Left ventricle myocardium inferior (tissue), 1 donor: ENCODE measurements at regions not wholly inside any gene's neighbourhood (a gene's known extent, or its start where the extent isn't known, plus 50 kb on each side); places are given as distances from the start of the nearest gene placed in this dataset.

ENCODE experiments used
- DNase-seq: peaks from one replicate; pipeline ENCODE4 v3.0.0-alpha.2; 2020
- H3K27ac ChIP-seq: fragments of 200-600 bp; replicated peaks from 2 replicates; pipeline ENCODE4 v1.8.0; 2021
- H3K27me3 ChIP-seq: fragments of 200-600 bp; 2 replicates; pipeline ENCODE4 v1.8.0; 2021; ENCODE audit warnings: low read depth
- H3K36me3 ChIP-seq: fragments of 200-600 bp; 2 replicates; pipeline ENCODE4 v1.8.0; 2021
- H3K4me1 ChIP-seq: fragments of 200-600 bp; 2 replicates; pipeline ENCODE4 v1.8.0; 2021
- H3K4me3 ChIP-seq: fragments of 200-600 bp; 2 replicates; pipeline ENCODE4 v1.8.0; 2021; ENCODE audit warnings: mild to moderate bottlenecking, moderate library complexity
- H3K9me3 ChIP-seq: fragments of 200-600 bp; replicated peaks from 2 replicates; pipeline ENCODE4 v1.8.0; 2021
- intact Hi-C: fragments of 100-400 bp; cut with micrococcal nuclease; formaldehyde crosslinking; loops from one replicate; pipeline ENCODE4 v1.11.0; 2022
- TF ChIP-seq, protein P1 (sequence below): fragments of 200-600 bp; IDR thresholded peaks from 2 replicates; pipeline ENCODE4 v1.8.0; 2021; ENCODE audit warnings: antibody characterized with exemption, mild to moderate bottlenecking, borderline replicate concordance
- donor health status: DM: no; HTN: yes; CAD: no; lungs with severe emphysema.

DNA sequence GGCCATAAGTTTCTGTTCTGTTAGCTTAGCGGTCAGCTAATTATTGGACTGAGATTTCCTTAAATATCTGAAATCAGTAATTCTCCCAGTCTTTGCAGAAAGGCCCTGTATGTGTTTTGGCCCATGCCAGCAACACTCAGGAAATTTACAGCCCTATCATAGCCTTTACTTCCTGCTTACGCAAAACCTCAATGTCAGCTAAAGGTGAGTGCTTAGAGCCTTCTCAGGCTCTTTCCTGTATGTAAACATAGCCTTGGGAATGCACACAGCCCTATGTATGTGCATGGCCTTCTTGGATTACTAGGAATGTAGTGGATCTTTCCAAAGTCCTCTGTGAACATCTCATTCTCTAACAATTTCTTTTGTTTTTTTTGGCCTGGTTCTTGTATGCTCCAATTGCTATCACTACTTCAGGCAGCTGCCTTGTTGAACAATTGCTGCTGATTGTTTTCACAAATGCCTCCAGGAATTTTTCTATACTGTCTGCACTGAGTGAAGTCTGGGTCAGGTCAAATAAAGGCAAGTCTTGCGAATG, 200.0 kb downstream of the PPP1R2C start:
- H3K4me3 ChIP-seq = no peak overlapping the region
- TF ChIP-seq, protein P1, sequence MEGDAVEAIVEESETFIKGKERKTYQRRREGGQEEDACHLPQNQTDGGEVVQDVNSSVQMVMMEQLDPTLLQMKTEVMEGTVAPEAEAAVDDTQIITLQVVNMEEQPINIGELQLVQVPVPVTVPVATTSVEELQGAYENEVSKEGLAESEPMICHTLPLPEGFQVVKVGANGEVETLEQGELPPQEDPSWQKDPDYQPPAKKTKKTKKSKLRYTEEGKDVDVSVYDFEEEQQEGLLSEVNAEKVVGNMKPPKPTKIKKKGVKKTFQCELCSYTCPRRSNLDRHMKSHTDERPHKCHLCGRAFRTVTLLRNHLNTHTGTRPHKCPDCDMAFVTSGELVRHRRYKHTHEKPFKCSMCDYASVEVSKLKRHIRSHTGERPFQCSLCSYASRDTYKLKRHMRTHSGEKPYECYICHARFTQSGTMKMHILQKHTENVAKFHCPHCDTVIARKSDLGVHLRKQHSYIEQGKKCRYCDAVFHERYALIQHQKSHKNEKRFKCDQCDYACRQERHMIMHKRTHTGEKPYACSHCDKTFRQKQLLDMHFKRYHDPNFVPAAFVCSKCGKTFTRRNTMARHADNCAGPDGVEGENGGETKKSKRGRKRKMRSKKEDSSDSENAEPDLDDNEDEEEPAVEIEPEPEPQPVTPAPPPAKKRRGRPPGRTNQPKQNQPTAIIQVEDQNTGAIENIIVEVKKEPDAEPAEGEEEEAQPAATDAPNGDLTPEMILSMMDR = no peak
- no peak overlapping the region for H3K27ac ChIP-seq
- H3K36me3 ChIP-seq = no peaks in the 10 kb centered on the region
- intact Hi-C loops = no loop called here
- no peaks in the 10 kb centered on the region for H3K9me3 ChIP-seq
- no peaks in the 10 kb centered on the region for H3K27me3 ChIP-seq
- H3K4me1 ChIP-seq = no peaks in the 10 kb centered on the region
- DNase-seq = no peak

DNA sequence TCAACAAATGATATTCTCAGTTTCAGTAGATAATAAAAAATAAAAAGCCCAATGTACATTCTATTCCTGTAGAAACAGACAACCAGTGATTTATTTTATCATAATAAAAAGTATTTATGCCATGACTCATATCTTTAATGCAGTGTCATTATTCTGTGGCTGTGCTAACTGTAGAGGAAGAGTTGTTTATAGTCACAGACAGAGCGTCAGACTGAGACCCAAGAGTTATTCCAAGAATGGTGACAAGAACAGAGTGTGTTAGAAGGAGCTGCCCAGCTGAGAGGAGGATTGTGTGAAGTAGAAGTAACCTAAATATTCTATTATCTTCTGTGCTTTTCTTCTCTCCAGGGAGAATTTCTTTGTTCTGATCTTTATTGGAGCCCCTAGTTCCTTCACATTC, 210.7 kb downstream of the PPP1R2C start:
- no peaks in the 10 kb centered on the region for H3K4me1 ChIP-seq
- intact Hi-C loops = no loop called here
- no peak for DNase-seq
- no peak overlapping the region for H3K4me3 ChIP-seq
- H3K9me3 ChIP-seq = no peaks in the 10 kb centered on the region
- no peak overlapping the region for H3K27ac ChIP-seq
- no peaks in the 10 kb centered on the region for H3K27me3 ChIP-seq
- no peaks in the 10 kb centered on the region for H3K36me3 ChIP-seq
- TF ChIP-seq, protein P1 = no peak

DNA sequence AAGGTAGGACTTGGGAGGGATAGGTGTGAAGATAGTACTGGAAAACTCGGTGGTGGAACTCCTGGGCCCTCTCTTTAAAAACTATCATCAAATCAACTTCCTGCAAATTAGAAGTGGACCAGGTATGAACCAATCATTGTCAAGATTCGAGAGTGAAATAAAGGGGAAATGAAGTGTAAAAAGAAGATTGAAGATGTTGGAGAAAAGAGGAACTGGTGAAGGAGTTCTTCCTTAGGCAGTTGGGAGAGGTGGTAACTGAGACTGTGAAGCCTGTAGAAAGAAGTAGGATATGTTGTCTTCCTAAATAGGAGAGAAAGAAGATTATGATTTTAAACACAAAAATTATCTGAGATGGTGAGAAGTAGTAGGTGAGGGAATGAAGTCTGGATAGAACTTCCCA, 212.2 kb downstream of the PPP1R2C start:
- Histone ChIP-seq H3K4me3 (no peak overlapping the region), H3K9me3 (no peaks in the 10 kb centered on the region), H3K27ac (no peak overlapping the region), H3K36me3 (no peaks in the 10 kb centered on the region), H3K27me3 (no peaks in the 10 kb centered on the region), H3K4me1 (no peaks in the 10 kb centered on the region)
- DNase-seq = no peak
- TF ChIP-seq, protein P1 = no peak
- intact Hi-C loops = no loop called here

DNA sequence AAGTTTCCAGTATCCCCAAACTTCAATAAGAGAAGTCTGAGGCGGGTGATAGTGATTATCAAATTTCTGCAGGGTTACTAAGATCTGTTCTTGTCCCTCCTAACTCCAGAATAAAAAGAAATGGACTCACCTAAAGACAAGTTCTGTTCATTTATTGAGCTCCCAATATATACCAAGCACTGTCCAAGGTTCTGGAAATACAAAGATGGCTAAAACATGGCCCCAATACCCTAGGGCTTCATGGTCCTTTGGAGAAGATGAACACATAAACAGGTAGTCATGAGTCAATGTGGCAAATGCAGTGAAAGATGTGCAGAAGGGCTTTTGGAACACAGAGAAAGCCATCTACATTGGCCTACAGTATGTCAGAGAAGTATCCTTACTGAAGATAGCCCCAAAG, 231.2 kb downstream of the PPP1R2C start:
- intact Hi-C loops = no loop called here
- Histone ChIP-seq H3K9me3 (no peaks in the 10 kb centered on the region), H3K36me3 (no peaks in the 10 kb centered on the region), H3K4me3 (no peak overlapping the region), H3K27ac (no peak overlapping the region), H3K27me3 (no peaks in the 10 kb centered on the region), H3K4me1 (no peaks in the 10 kb centered on the region)
- TF ChIP-seq, protein P1 = no peak
- DNase-seq = no peak

DNA sequence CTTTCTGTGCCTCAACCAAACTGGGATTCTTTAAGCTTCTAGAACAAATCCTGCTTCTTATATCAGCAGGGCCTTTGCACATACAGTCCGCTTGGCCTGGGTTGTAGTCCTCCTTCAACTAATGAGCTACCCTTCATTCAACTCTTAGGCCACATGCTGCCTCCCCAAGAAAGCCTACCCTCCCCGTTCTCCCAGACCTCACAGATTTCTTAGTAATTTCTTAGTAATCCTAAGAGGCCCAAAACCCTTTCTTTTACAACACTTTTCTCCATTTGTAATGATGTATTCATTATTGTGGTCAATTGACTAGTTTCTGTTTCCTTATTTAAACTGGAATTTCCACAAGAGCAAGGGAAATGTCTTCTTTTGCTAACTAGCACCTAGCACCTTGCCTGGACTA, 233.1 kb downstream of the PPP1R2C start:
- H3K4me3 ChIP-seq = no peak overlapping the region
- no peaks in the 10 kb centered on the region for H3K4me1 ChIP-seq
- no peaks in the 10 kb centered on the region for H3K9me3 ChIP-seq
- no peak for DNase-seq
- no peaks in the 10 kb centered on the region for H3K36me3 ChIP-seq
- no peak overlapping the region for H3K27ac ChIP-seq
- TF ChIP-seq, protein P1 = no peak
- no peaks in the 10 kb centered on the region for H3K27me3 ChIP-seq
- intact Hi-C loops = no loop called here

DNA sequence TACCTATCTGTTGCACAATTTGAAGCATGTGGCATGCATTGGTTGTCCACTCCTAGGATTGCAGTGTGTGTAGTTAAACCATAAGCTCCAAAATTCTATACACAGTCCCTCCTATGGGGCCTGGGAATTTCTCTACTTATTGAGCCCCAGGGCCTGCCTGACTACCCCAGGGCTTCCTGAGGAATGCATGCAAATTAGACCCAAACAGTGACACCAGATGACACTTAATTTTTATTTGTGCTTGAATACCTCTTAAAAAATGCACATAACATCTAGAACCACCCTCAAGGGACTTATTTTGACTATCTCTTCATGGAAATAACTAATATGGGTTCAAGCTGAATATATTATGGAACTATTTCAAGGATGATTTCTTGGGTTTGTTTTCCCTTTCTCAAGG, 236.4 kb downstream of the PPP1R2C start:
- TF ChIP-seq, protein P1 = no peak
- Histone ChIP-seq H3K4me3 (no peak overlapping the region), H3K36me3 (no peaks in the 10 kb centered on the region), H3K9me3 (no peaks in the 10 kb centered on the region), H3K4me1 (no peaks in the 10 kb centered on the region), H3K27ac (no peak overlapping the region), H3K27me3 (no peaks in the 10 kb centered on the region)
- DNase-seq = no peak
- intact Hi-C loops = no loop called here
